ENCODE measurements at regions not wholly inside any gene's neighbourhood (a gene's known extent, or its start where the extent isn't known, plus 50 kb on each side); places are given as distances from the start of the nearest gene placed in this dataset.
"Not testable (repeated sequence)": the region's sequence is repeated elsewhere in the genome, so short reads cannot be mapped to it uniquely, and the experiment has no call there.

DNA sequence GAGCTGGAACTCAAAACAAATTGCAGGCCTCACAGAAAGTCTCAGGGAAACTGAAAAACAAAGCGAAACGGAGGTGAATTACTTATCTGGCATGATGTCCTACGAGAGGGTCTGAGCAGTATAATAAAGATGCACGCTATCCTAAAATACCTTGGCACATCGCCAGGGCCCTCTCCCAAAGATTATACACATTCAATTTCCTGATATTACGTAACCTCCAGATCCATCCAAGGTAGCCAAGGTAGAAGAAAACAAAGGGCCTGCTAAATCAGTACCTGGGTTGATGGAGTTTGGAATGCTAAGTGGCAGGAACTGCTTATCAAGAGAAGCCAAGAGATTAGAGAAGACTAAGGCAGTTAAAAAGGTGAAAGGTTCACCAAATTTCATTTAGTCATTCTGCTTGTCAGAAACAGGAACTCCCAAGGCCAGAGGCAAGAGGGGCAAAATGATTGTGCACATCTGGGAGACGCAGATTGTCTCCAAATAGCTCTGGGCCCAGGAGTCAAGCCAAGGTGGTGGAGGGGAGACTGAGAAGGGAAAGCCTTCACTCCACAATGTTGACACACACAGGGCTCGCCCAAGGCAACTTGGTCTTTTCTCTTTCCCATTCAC lies 236.8 kb upstream of the ATP5MC3 start:
- DNase-seq, result no peak
- Mint-ChIP-seq H3K27ac (no peak overlapping the region), H3K27me3 (peaks cover 3% of the 10 kb centered on the region), H3K9me3 (no peaks in the 10 kb centered on the region), H3K36me3 (no peaks in the 10 kb centered on the region), H3K4me1 (no peaks in the 10 kb centered on the region), H3K4me3 (no peak overlapping the region)

- H3K4me3 Mint-ChIP-seq, result no peak overlapping the region
- H3K36me3 Mint-ChIP-seq, result no peaks in the 10 kb centered on the region
- H3K4me1 Mint-ChIP-seq, result no peaks in the 10 kb centered on the region
- H3K27ac Mint-ChIP-seq, result no peak overlapping the region
- no peak for DNase-seq
- H3K27me3 Mint-ChIP-seq, result peaks cover 3% of the 10 kb centered on the region
- H3K9me3 Mint-ChIP-seq, result no peaks in the 10 kb centered on the region
Measured at GRCh38 chr2:175414882-175415487, 233.5 kb upstream of the ATP5MC3 start.

GRCh38 chr2:175414191-175414881 lies 232.8 kb upstream of the ATP5MC3 start:
- Mint-ChIP-seq H3K4me1 (no peaks in the 10 kb centered on the region), H3K9me3 (no peaks in the 10 kb centered on the region), H3K4me3 (no peak overlapping the region), H3K36me3 (no peaks in the 10 kb centered on the region), H3K27me3 (peaks cover 3% of the 10 kb centered on the region), H3K27ac (no peak overlapping the region)
- DNase-seq, result no peak

- not testable (repeated sequence) for H3K4me1 Mint-ChIP-seq
Measured at GRCh38 chr2:175410941-175411340, 229.4 kb upstream of the ATP5MC3 start.

DNA sequence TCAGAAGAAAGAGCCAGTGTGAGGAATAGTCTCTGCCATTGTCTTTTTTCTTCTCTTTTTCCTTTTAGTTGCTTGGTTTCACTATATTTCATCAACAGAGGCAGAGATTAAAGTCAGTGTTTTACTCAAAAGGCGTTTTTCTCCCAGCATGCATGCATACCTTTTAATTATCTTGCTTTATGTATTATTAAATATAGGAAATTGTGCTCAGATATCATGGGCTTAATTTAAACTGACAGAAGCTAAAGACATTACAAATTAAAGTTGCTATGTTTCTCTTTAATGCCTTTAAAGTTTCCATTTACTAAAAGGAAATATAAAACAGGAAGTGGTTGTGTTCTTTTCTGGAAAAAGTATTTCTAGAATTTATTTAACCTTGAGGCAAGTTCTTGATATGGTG lies 223.3 kb upstream of the ATP5MC3 start:
- Mint-ChIP-seq H3K27ac (no peak overlapping the region), H3K36me3 (no peaks in the 10 kb centered on the region)

More at GRCh38 chr2:175410941-175411340, 229.4 kb upstream of the ATP5MC3 start:
- not testable (repeated sequence) for DNase-seq, H3K4me3 Mint-ChIP-seq, H3K36me3 Mint-ChIP-seq, H3K9me3 Mint-ChIP-seq, H3K27me3 Mint-ChIP-seq, H3K27ac Mint-ChIP-seq

GRCh38 chr2:175403599-175404221 lies 222.2 kb upstream of the ATP5MC3 start:
- no peak for DNase-seq
- Mint-ChIP-seq H3K27me3 (peaks cover 4% of the 10 kb centered on the region), H3K4me1 (no peaks in the 10 kb centered on the region), H3K4me3 (no peak overlapping the region), H3K27ac (no peak overlapping the region), H3K36me3 (no peaks in the 10 kb centered on the region), H3K9me3 (no peaks in the 10 kb centered on the region)

More for the DNA sequence above, 223.3 kb upstream of the ATP5MC3 start:
- Mint-ChIP-seq H3K4me3 (no peak overlapping the region), H3K9me3 (no peaks in the 10 kb centered on the region), H3K27me3 (peaks cover 4% of the 10 kb centered on the region), H3K4me1 (no peaks in the 10 kb centered on the region)
- DNase-seq, result no peak

DNA sequence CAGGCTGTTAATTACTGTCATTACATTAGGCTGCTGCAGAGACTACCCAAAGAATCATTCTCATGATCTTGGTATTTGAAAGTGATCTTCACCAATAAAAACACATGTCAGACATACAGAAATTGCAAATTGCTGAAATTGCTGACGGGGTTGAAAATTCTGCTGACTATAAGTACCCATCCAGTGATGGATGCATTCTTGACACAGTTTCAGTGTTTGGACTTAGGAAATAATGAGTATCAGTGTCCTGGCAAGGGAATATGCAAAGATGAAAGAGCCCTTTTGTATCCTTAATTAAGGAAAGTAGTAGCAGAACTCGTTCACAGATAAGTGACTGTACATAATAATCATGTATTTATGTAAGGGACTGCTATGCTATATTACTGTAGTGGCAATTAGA lies 221.1 kb upstream of the ATP5MC3 start:
- Mint-ChIP-seq H3K27ac (no peak overlapping the region), H3K9me3 (no peaks in the 10 kb centered on the region), H3K4me1 (no peaks in the 10 kb centered on the region), H3K4me3 (no peak overlapping the region), H3K27me3 (peaks cover 10% of the 10 kb centered on the region), H3K36me3 (no peaks in the 10 kb centered on the region)
- DNase-seq, result no peak

GRCh38 chr2:175401956-175402469 lies 220.5 kb upstream of the ATP5MC3 start:
- H3K4me1 Mint-ChIP-seq, result no peaks in the 10 kb centered on the region
- peaks cover 10% of the 10 kb centered on the region for H3K27me3 Mint-ChIP-seq
- H3K4me3 Mint-ChIP-seq, result no peak overlapping the region
- no peak overlapping the region for H3K27ac Mint-ChIP-seq
- no peaks in the 10 kb centered on the region for H3K9me3 Mint-ChIP-seq
- no peaks in the 10 kb centered on the region for H3K36me3 Mint-ChIP-seq
- DNase-seq, result no peak

DNA sequence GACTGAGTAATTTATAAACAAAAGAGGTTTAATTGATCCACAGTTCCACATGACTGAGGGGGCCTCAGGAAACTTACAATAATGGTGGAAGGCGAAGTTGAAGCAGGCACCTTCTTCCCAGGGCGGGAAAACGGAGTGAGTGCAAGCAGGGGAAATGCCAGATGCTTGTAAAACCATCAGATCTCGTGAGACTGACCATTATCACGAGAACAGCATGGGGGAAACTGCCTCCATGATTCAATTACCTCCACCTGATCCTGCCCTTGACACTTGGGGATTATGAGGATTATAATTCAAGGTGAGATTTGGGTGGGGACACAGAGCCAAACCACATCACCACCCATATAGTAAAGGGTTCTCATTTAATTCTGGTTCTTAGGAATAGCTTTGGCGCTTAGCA lies 219.5 kb upstream of the ATP5MC3 start:
- no peak overlapping the region for H3K27ac Mint-ChIP-seq
- no peaks in the 10 kb centered on the region for H3K4me1 Mint-ChIP-seq
- no peaks in the 10 kb centered on the region for H3K9me3 Mint-ChIP-seq
- H3K36me3 Mint-ChIP-seq, result no peaks in the 10 kb centered on the region
- H3K4me3 Mint-ChIP-seq, result no peak overlapping the region
- no peak for DNase-seq
- peaks cover 14% of the 10 kb centered on the region for H3K27me3 Mint-ChIP-seq

- no peak overlapping the region for H3K27ac Mint-ChIP-seq
- no peak for DNase-seq
- H3K4me1 Mint-ChIP-seq, result no peaks in the 10 kb centered on the region
- H3K36me3 Mint-ChIP-seq, result no peaks in the 10 kb centered on the region
- no peak overlapping the region for H3K4me3 Mint-ChIP-seq
- peaks cover 13% of the 10 kb centered on the region for H3K27me3 Mint-ChIP-seq
- H3K9me3 Mint-ChIP-seq, result no peaks in the 10 kb centered on the region
Measured at GRCh38 chr2:175399326-175399725, 217.8 kb upstream of the ATP5MC3 start.

DNA sequence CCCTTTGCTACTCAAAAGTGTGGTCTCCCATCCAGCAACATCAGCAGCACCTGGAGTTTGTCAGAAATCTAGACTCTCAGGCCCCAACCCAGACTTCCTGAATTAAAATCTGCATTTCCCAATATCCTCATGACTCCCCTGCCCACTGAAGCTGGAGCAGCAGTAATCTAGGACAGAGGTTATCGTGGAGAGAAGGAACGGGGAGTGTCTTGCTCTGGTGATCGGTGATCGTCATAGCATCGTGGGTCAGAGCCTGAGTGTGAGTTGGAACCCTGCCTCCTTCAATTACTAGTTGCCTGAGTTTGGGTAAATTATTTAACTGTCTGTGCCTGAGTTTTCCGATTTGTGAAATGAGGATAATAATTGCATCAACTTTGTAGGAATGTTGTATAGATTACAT lies 217.3 kb upstream of the ATP5MC3 start:
- Mint-ChIP-seq H3K27me3 (peaks cover 10% of the 10 kb centered on the region), H3K9me3 (no peaks in the 10 kb centered on the region), H3K36me3 (no peaks in the 10 kb centered on the region), H3K4me1 (no peaks in the 10 kb centered on the region), H3K4me3 (no peak overlapping the region), H3K27ac (no peak overlapping the region)
- no peak for DNase-seq

DNA sequence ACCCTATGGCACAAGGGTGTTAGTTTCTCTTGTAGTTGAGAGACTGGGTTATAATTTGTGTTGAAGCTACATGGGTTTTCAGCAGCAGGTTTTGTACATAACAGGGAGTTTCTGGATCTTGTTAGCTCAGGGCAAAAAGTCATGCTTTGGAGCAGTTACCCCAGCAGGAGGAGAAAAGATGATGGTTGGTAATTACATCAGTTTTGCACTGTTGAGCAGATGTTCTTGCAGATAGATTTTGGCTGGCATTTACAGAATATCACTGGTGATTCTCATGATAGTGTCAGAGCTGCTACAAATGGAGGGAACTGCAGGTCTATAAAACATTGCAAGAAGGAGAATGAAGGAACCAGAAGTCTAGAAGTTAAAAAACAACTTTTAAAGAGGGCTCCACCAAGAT lies 215.2 kb upstream of the ATP5MC3 start:
- Mint-ChIP-seq H3K36me3 (no peaks in the 10 kb centered on the region), H3K9me3 (no peaks in the 10 kb centered on the region), H3K27me3 (peaks cover 10% of the 10 kb centered on the region), H3K4me1 (no peaks in the 10 kb centered on the region), H3K4me3 (no peak overlapping the region), H3K27ac (no peak overlapping the region)
- no peak for DNase-seq

DNA sequence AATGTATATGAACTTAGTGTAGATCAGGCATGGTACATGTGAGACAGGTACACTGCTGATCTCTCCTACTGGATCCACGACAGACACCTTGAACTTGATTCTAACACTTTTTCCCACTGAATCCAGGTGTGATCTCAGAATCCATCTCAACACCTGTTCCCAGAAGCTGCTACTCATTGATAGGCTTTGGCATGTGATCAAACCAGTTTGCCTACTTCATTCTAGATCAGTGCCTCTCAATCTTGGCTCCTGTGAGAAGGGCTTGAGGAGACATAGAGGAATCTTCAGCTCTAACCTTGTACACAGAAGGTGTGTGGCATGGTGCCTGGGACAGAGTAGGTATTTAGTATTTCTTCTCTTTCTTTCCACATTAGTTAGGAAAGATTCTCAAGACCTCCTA lies 212.3 kb upstream of the ATP5MC3 start:
- Mint-ChIP-seq H3K4me1 (no peaks in the 10 kb centered on the region), H3K4me3 (no peak overlapping the region), H3K27me3 (peaks cover 10% of the 10 kb centered on the region), H3K9me3 (no peaks in the 10 kb centered on the region), H3K27ac (no peak overlapping the region), H3K36me3 (no peaks in the 10 kb centered on the region)
- no peak for DNase-seq

DNA sequence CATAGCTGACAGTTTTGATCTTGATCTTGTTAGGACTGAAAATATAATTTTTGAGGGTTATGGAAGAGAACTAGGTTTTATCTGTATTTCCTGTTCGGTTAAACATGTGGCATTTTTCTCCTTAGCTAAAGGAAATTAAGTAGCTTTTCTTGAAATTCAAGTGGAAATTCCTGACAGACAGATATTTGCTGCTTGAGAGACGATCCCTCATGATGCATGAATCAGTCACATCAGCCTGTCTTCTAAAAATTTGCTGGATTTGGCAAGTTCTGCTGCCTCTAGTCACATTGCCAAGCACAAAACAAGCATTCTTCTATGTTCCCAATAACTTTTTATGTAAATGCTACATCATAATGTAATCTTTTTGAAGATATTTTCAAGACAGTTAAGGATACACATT lies 201.8 kb upstream of the ATP5MC3 start:
- H3K27me3 Mint-ChIP-seq, result peaks cover 17% of the 10 kb centered on the region
- H3K4me1 Mint-ChIP-seq, result no peaks in the 10 kb centered on the region
- no peak overlapping the region for H3K27ac Mint-ChIP-seq
- peaks cover 25% of the 10 kb centered on the region for H3K9me3 Mint-ChIP-seq
- H3K36me3 Mint-ChIP-seq, result peaks cover 9% of the 10 kb centered on the region
- H3K4me3 Mint-ChIP-seq, result no peak overlapping the region
- DNase-seq, result no peak

- no peaks in the 10 kb centered on the region for H3K36me3 Mint-ChIP-seq
- peaks cover 19% of the 10 kb centered on the region for H3K27me3 Mint-ChIP-seq
- no peaks in the 10 kb centered on the region for H3K9me3 Mint-ChIP-seq
- no peak overlapping the region for H3K4me3 Mint-ChIP-seq
- no peak overlapping the region for H3K27ac Mint-ChIP-seq
- DNase-seq, result no peak
- peaks cover 4% of the 10 kb centered on the region for H3K4me1 Mint-ChIP-seq
Measured at GRCh38 chr2:175373729-175374128, 192.2 kb upstream of the ATP5MC3 start.
